Vagina (tissue), 2 donors: ENCODE measurements at regions not wholly inside any gene's neighbourhood (a gene's known extent, or its start where the extent isn't known, plus 50 kb on each side); places are given as distances from the start of the nearest gene placed in this dataset.

Experiments
- DNase-seq, 2 donors: peaks; one replicate each; pipeline ENCODE4 v3.0.0-alpha.2; 2017; ENCODE audit errors: extremely low spot score in 2 of 2
- H3K27ac ChIP-seq: fragments of 200-600 bp; sonication (generic); one replicate; pipeline ENCODE4 v1.5.1; 2019
- H3K27me3 ChIP-seq: fragments of 200-600 bp; sonication (generic); one replicate; pipeline ENCODE4 v1.5.1; 2019
- H3K36me3 ChIP-seq, 2 donors: fragments of 200-600 bp; sonication (generic); one replicate each; pipeline ENCODE4 v1.5.1; 2017 to 2019
- H3K4me1 ChIP-seq: fragments of 200-600 bp; sonication (generic); one replicate; pipeline ENCODE4 v1.5.1; 2019
- H3K4me3 ChIP-seq, 2 donors: fragments of 200-600 bp; sonication (generic); 1 replicate in 1 of 2; 2 replicates in 1 of 2; pipeline ENCODE4 v1.5.1; 2016 to 2019
- H3K9me3 ChIP-seq: fragments of 200-600 bp; sonication (generic); one replicate; pipeline ENCODE4 v1.5.1; 2019
- CTCF ChIP-seq, 3 experiments: fragments of 450-650 bp in 2 of 3; fragments of 200-600 bp in 1 of 3; sonication (generic) in 1 of 3; IDR thresholded peaks; one replicate each; pipeline ENCODE4 v1.5.1; 2017 to 2019; ENCODE audit warnings: antibody characterized with exemption in 3 of 3, mild to moderate bottlenecking in 2 of 3, moderate library complexity in 2 of 3
- POLR2A ChIP-seq, 2 donors: fragments of 450-650 bp; IDR thresholded peaks; one replicate each; pipeline ENCODE4 v1.6.1; 2017; ENCODE audit warnings: antibody characterized with exemption in 2 of 2, mild to moderate bottlenecking in 2 of 2, moderate library complexity in 2 of 2
- POLR2AphosphoS5 ChIP-seq, 2 donors: sonication (generic); formaldehyde crosslinking; IDR thresholded peaks; one replicate each; pipeline ENCODE4 v1.9.0; 2017; ENCODE audit warnings: antibody characterized with exemption in 2 of 2, mild to moderate bottlenecking in 2 of 2, low read depth in 1 of 2; ENCODE audit not compliant: insufficient read depth in 1 of 2
- intact Hi-C: fragments of 100-400 bp; cut with DNase I; formaldehyde crosslinking; loops from one replicate; pipeline ENCODE4 v1.15.1; 2023

GRCh38 chr3:6242104-6242503 lies 618.8 kb upstream of the GRM7 start:
- no peak overlapping the region for H3K27ac ChIP-seq
- no peaks in the 10 kb centered on the region for H3K9me3 ChIP-seq
- no peak for DNase-seq
- H3K4me3 ChIP-seq: no peak overlapping the region
- H3K27me3 ChIP-seq: no peaks in the 10 kb centered on the region
- intact Hi-C loops: no loop called here
- TF ChIP-seq POLR2A (IDR thresholded peaks at IDR 0.05): no peak
- no peak for TF ChIP-seq POLR2AphosphoS5 (IDR thresholded peaks at IDR 0.05; ENCODE audit: insufficient read depth in 1 of 2, low read depth in 1 of 2)
- no peak for TF ChIP-seq CTCF (IDR thresholded peaks at IDR 0.05)
- no peaks in the 10 kb centered on the region for H3K36me3 ChIP-seq
- H3K4me1 ChIP-seq: no peaks in the 10 kb centered on the region

- intact Hi-C loops: no loop called here
- DNase-seq: no peak
Observed at GRCh38 chr3:6248528-6248927, 612.4 kb upstream of the GRM7 start.

GRCh38 chr3:6249679-6250078 lies 611.2 kb upstream of the GRM7 start:
- no peak for DNase-seq
- TF ChIP-seq POLR2A (IDR thresholded peaks at IDR 0.05) (no peak), CTCF (IDR thresholded peaks at IDR 0.05) (no peak), POLR2AphosphoS5 (IDR thresholded peaks at IDR 0.05; ENCODE audit: insufficient read depth in 1 of 2, low read depth in 1 of 2) (no peak)
- no peak overlapping the region for H3K27ac ChIP-seq
- H3K36me3 ChIP-seq: no peaks in the 10 kb centered on the region
- H3K4me1 ChIP-seq: no peaks in the 10 kb centered on the region
- H3K4me3 ChIP-seq: no peak overlapping the region
- intact Hi-C loops: no loop called here
- H3K27me3 ChIP-seq: no peaks in the 10 kb centered on the region
- no peaks in the 10 kb centered on the region for H3K9me3 ChIP-seq

More at GRCh38 chr3:6248528-6248927, 612.4 kb upstream of the GRM7 start:
- no peak overlapping the region for H3K4me3 ChIP-seq
- TF ChIP-seq POLR2AphosphoS5 (IDR thresholded peaks at IDR 0.05; ENCODE audit: insufficient read depth in 1 of 2, low read depth in 1 of 2) (no peak), POLR2A (IDR thresholded peaks at IDR 0.05) (no peak), CTCF (IDR thresholded peaks at IDR 0.05) (no peak)
- H3K27ac ChIP-seq: no peak overlapping the region
- no peaks in the 10 kb centered on the region for H3K27me3 ChIP-seq
- H3K36me3 ChIP-seq: no peaks in the 10 kb centered on the region
- no peaks in the 10 kb centered on the region for H3K9me3 ChIP-seq
- no peaks in the 10 kb centered on the region for H3K4me1 ChIP-seq

- no peak for DNase-seq
- Histone ChIP-seq H3K4me3 (no peak overlapping the region), H3K36me3 (no peaks in the 10 kb centered on the region), H3K4me1 (no peaks in the 10 kb centered on the region), H3K9me3 (no peaks in the 10 kb centered on the region), H3K27me3 (no peaks in the 10 kb centered on the region), H3K27ac (no peak overlapping the region)
- intact Hi-C loops: no loop called here
- TF ChIP-seq POLR2A (IDR thresholded peaks at IDR 0.05) (no peak), CTCF (IDR thresholded peaks at IDR 0.05) (no peak), POLR2AphosphoS5 (IDR thresholded peaks at IDR 0.05; ENCODE audit: insufficient read depth in 1 of 2, low read depth in 1 of 2) (no peak)
Observed at GRCh38 chr3:6250167-6250566, 610.7 kb upstream of the GRM7 start.

- no peak for DNase-seq
Observed at GRCh38 chr3:6251612-6252400, 609.1 kb upstream of the GRM7 start.

More at GRCh38 chr3:6251612-6252400, 609.1 kb upstream of the GRM7 start:
- no peaks in the 10 kb centered on the region for H3K36me3 ChIP-seq
- H3K4me1 ChIP-seq: no peaks in the 10 kb centered on the region
- no peak for TF ChIP-seq POLR2AphosphoS5 (IDR thresholded peaks at IDR 0.05; ENCODE audit: insufficient read depth in 1 of 2, low read depth in 1 of 2)
- TF ChIP-seq CTCF (IDR thresholded peaks at IDR 0.05): no peak
- no peak for TF ChIP-seq POLR2A (IDR thresholded peaks at IDR 0.05)
- no peak overlapping the region for H3K4me3 ChIP-seq
- no peaks in the 10 kb centered on the region for H3K9me3 ChIP-seq
- no peaks in the 10 kb centered on the region for H3K27me3 ChIP-seq
- intact Hi-C loops: no loop called here
- H3K27ac ChIP-seq: no peak overlapping the region
